ENCODE measurements at regions not wholly inside any gene's neighbourhood (a gene's known extent, or its start where the extent isn't known, plus 50 kb on each side); places are given as distances from the start of the nearest gene placed in this dataset.
"Not testable (repeated sequence)": the region's sequence is repeated elsewhere in the genome, so short reads cannot be mapped to it uniquely, and the experiment has no call there.

GRCh38 chr15:70518201-70519003, 245.0 kb downstream of the UACA start:
- no peak for TF ChIP-seq ZNF274 (IDR thresholded peaks at IDR 0.05; ENCODE audit: low read depth, low read length)
- no peak overlapping the region for H3K4me3 ChIP-seq (ENCODE audit: low read length)

GRCh38 chr15:70517194-70517590, 246.2 kb downstream of the UACA start:
- no peak for TF ChIP-seq ZNF274 (IDR thresholded peaks at IDR 0.05; ENCODE audit: low read depth, low read length)
- H3K4me3 ChIP-seq (ENCODE audit: low read length) = no peak overlapping the region

- H3K4me3 ChIP-seq (ENCODE audit: low read length) = no peak overlapping the region
- no peak for TF ChIP-seq ZNF274 (IDR thresholded peaks at IDR 0.05; ENCODE audit: low read depth, low read length)
Measured at GRCh38 chr15:70516408-70517193, 246.8 kb downstream of the UACA start.

- no peak overlapping the region for H3K4me3 ChIP-seq (ENCODE audit: low read length)
- no peak for TF ChIP-seq ZNF274 (IDR thresholded peaks at IDR 0.05; ENCODE audit: low read depth, low read length)
Measured at GRCh38 chr15:70514251-70514650, 249.1 kb downstream of the UACA start.

- TF ChIP-seq ZNF274 (IDR thresholded peaks at IDR 0.05; ENCODE audit: low read depth, low read length) = no peak
Measured at GRCh38 chr15:70513819-70514218, 249.5 kb downstream of the UACA start.

GRCh38 chr15:70512772-70513362, 250.5 kb downstream of the UACA start:
- TF ChIP-seq ZNF274 (IDR thresholded peaks at IDR 0.05; ENCODE audit: low read depth, low read length) = no peak

More at GRCh38 chr15:70513819-70514218, 249.5 kb downstream of the UACA start:
- H3K4me3 ChIP-seq (ENCODE audit: low read length) = no peak overlapping the region

GRCh38 chr15:70511972-70512587, 251.3 kb downstream of the UACA start:
- H3K4me3 ChIP-seq (ENCODE audit: low read length) = not testable (repeated sequence)

More at GRCh38 chr15:70512772-70513362, 250.5 kb downstream of the UACA start:
- H3K4me3 ChIP-seq (ENCODE audit: low read length) = no peak overlapping the region

- no peak for TF ChIP-seq ZNF274 (IDR thresholded peaks at IDR 0.05; ENCODE audit: low read depth, low read length)
- H3K4me3 ChIP-seq (ENCODE audit: low read length) = no peak overlapping the region
Measured at GRCh38 chr15:70510433-70510832, 252.9 kb downstream of the UACA start.

GRCh38 chr15:70509731-70510143, 253.6 kb downstream of the UACA start:
- no peak for TF ChIP-seq ZNF274 (IDR thresholded peaks at IDR 0.05; ENCODE audit: low read depth, low read length)
- no peak overlapping the region for H3K4me3 ChIP-seq (ENCODE audit: low read length)

GRCh38 chr15:70509282-70509662, 254.1 kb downstream of the UACA start:
- TF ChIP-seq ZNF274 (IDR thresholded peaks at IDR 0.05; ENCODE audit: low read depth, low read length) = no peak
- H3K4me3 ChIP-seq (ENCODE audit: low read length) = no peak overlapping the region

GRCh38 chr15:70508561-70509281, 254.6 kb downstream of the UACA start:
- TF ChIP-seq ZNF274 (IDR thresholded peaks at IDR 0.05; ENCODE audit: low read depth, low read length) = no peak
- H3K4me3 ChIP-seq (ENCODE audit: low read length) = no peak overlapping the region

- H3K4me3 ChIP-seq (ENCODE audit: low read length) = no peak overlapping the region
- TF ChIP-seq ZNF274 (IDR thresholded peaks at IDR 0.05; ENCODE audit: low read depth, low read length) = no peak
Measured at GRCh38 chr15:70507772-70508371, 255.5 kb downstream of the UACA start.
